GM18498 (cell line): ENCODE measurements at regions not wholly inside any gene's neighbourhood (a gene's known extent, or its start where the extent isn't known, plus 50 kb on each side); places are given as distances from the start of the nearest gene placed in this dataset.

ENCODE experiments used
- ATAC-seq: cut with Tn5 transposase; IDR thresholded peaks from one replicate; pipeline ENCODE4 v1.9.1; 2021; ENCODE audit warnings: mild to moderate bottlenecking, moderate library complexity; ENCODE audit not compliant: unreplicated experiment

- ATAC-seq, result no peak
Measured at GRCh38 chr11:97968071-97968470, 1052.7 kb upstream of the CNTN5 start.

DNA sequence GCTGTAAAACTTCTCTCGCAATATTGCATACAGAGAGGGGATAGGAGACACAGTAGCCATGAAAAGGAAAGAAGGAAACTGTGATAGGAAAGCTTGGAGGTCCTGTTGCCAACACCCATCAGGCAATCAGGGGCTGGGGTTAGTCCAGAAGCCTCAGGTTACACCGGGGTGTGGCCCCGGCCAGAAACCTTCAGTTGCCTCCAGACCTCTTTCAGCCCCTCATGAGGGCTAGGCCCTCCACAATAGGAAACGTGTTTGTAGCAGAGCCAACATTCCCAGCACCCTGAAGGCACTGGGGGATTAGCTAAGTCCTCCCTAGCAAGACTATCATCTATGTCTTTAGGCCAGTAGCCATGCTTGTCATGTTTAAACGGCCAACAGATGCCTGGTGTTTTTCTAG is 1048.0 kb upstream of the CNTN5 start:
- ATAC-seq, result no peak

- ATAC-seq, result no peak
Measured at GRCh38 chr11:97973352-97973857, 1047.3 kb upstream of the CNTN5 start.

- ATAC-seq, result no peak
Measured at GRCh38 chr11:97974798-97975498, 1045.8 kb upstream of the CNTN5 start.

- no peak for ATAC-seq
Measured at GRCh38 chr11:97977726-97978125, 1043.0 kb upstream of the CNTN5 start.

- no peak for ATAC-seq
Measured at GRCh38 chr11:97979741-97980140, 1041.0 kb upstream of the CNTN5 start.

DNA sequence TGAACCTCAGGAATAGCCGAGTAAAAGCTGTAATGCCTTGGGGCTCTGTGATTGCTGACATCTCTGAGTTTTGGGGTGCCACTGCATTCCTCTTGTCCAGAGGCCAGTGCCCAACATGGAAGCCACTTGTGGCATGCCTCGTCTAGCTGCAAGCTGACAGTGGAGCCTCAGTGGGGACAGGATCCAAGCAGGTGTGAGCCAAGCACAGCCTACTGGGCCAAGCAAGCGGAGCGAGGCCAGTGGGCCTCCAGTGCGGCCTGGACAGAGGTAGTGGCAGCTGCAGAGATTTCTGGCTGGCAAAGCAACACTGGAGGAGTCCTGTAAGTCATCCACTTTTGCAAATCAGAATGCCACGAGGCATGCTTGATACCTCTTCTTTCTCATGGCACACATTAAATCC is 1038.2 kb upstream of the CNTN5 start:
- no peak for ATAC-seq

DNA sequence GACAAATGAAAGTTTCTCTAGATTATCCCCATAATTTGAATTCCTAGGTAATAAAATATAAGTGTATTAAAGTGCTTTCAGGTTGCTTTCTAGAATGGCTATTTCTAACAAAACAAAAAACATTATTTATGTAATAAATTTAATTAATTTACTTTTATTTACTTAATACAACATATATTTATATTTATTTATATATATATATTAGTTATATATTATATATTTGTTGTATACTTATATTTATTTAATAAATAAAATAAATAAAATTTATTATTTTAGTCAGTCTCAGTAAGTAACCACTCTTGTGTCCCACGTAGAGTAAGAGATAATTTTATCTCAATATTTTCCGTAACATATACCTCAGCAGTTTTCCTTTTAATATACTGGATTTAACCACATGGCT is 1031.6 kb upstream of the CNTN5 start:
- no peak for ATAC-seq

DNA sequence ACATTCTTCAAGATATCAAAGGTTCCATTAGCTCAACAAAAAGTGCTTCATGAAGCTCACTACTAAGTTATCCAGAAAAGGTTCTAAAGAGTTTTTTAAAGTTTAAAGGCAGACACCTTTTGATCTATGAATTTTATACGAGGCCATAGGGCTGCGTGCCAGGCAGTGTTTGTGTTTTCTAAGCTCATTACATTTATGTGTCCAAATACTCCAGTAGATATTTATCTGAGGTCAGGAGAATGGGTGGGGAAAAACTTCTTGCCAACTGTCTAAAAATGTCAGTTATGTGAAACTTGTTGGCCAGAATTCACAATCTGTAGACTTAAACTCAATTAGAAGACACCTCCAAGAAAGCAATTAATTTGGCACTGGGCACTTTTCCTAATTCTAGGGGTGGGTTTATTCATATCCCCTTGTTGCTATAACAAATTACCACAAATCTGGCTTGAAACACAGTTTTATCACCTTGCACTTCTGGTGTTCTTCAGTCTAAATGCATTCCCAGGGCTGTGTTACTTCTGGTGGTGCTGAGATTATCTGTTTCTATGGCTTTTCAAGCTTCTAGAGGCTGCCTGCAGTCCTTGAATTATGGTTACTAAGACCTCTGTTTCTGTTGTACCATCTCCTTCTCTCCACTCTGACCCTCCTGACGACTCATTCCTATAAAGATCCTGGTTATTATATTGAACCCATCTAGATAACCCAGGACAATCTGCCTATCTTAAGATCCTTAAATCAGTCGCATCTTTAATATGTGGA is 1030.4 kb upstream of the CNTN5 start:
- no peak for ATAC-seq

- ATAC-seq, result no peak
Measured at GRCh38 chr11:97993562-97993961, 1027.2 kb upstream of the CNTN5 start.

DNA sequence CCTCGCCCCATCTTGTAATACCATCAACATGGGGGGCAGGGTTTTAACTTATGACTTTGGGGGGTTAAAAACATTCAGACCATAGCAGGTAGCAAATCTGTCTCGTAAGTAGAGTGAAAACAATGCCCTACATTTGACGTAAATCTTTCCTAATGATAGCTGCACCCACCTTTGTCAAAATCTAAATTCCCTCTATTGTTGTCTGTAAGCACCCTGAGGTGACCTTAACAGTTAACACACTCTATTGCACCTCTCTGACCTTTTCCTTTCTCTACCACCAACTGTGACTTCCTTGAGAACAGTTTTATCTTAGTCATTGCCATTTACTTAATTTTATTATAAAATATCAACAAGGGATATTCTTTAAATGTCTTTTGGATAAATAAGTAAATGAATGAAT is 1024.9 kb upstream of the CNTN5 start:
- no peak for ATAC-seq

- ATAC-seq, result no peak
Measured at GRCh38 chr11:97996762-97997161, 1024.0 kb upstream of the CNTN5 start.

DNA sequence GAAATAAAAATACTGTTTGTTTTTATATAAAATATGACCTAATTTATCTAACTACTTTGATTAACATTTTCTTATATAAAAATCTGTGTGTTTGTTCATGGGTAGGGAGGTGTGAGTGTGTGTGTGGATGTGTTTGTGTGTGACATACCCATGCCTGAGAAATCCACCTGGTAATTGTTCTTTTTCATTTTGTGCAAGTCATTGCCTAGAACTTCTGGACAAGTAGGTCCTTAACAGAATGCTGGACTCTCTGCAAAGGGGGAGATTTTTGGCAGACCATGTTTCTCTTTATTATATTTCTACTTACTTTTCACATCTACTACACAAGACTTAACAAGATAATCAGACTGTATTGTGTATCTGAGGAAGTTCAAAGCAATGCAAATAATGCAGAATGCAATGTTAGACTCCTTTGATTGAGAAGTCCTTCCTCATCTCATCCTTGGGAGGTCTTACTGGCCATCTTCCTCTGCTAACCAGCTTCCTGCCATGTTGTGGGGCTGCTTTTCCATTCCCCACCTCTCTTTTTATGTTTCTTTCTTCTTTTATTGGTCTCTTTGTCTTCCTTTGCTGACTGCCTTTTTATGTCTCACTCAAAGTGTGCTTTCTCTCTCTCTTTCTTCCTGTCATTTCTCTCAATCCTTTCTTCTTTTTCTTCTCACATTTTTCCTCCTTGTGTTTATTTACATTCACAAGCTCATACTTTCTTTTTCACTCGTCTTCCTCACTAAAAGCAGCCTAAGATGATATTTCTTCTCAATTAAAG is 1017.0 kb upstream of the CNTN5 start:
- no peak for ATAC-seq

DNA sequence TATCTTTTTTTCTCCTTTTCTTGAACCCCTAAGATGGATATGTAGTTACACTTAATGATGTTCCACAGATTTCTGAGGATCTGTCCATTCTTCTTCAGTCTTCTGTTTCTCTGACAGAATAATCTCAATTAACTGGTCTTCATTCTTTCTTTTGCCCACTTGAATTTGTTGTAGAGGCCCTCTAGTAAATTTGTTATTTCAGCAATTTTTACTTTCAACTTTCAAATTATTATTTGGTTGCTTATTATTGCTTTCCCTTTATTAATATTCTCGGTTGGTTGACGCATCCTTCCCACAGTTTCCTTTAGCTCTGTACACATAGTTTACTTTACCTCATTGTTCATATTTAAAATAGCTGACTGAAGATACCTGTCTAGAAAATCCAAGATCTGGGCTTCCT is 1013.7 kb upstream of the CNTN5 start:
- ATAC-seq, result no peak

DNA sequence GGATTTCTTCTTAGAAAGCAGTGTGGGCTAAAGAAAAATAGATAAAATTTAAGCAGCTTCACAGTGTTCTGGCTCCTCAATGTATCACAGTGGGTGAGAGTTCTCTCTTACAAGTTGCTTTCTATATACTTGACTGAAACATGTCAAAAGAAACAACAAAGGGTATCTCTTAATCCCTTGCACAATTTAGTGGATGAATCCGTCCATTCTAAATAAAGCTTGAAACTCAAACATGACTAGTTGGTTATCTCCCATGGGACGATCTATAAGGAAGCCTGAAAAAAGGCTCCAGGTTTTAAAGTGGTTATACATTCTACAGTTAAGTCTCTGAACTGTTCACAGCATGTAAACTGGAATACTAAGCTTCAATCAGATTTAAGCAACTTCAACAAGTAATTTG is 993.1 kb upstream of the CNTN5 start:
- ATAC-seq, result no peak

DNA sequence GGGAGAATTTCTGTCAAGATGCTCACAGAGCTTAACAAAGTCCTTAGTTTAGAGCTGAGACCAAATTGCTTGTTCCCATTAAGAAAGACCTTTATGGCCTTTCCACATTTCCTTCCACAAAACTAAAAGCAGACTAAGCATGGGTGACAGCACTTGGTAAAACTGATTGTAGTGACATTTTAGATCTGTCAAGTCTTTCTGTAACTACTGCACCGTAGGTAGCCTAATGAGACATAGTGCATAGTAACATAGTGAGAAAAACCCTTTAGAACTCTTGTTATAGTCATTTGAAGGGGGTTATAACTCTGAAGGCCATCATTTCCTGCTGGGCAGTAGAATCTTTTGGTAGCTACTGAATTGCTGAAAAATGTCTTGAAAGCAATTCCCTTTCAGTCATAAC is 990.9 kb upstream of the CNTN5 start:
- ATAC-seq, result no peak

DNA sequence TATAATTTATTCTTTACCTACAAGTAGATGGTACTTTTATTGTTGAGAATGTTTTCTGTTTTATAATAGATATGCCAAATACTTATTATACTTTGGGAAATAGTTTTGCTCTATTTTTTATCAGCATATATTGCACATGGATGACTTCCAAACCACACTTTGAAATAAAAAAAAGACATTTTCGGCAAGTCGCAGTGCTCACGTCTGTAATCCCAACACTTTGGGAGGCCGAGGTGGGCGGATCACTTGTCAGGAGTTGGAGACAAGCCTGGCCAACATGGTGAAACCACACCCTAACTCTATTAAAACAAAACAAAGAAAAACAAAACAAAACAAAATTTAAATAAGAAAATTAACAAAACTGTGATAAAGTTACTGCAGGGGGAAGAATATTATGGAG is 983.9 kb upstream of the CNTN5 start:
- ATAC-seq, result no peak

DNA sequence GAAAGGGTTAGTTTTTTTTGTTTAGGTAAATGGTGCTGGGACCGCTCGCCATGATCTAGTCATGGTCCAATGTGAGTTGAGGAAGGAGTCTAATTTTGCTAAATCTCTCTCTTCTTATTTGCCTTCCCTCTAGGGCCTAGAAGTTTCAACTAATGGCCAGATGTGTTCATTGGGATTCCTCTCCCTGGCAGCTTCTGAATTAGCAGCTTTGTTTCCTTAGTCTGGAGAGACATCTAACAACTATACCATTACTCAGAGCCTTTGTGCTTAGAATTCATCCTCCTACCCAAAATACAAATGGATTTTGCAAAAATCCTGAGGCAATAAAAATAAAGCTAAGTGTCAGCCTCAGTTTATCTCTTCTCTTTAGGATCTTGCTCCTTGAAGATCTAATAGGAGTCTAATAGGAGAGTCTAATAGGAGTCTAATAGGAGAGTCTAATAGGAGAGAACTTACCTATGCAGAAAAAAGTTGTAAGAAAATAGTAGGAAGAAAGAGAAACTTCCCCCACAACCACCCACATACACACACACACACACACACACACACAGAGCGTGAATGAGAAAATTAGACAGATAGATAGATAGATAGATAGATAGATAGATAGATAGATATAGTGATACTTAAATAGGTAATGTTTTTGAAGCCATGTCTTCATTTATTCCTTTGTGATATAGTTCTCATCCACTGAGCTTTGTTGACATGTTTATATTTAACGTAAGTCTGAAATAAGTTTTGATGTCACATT is 980.5 kb upstream of the CNTN5 start:
- no peak for ATAC-seq

GRCh38 chr11:98047647-98048046 is 973.1 kb upstream of the CNTN5 start:
- ATAC-seq, result no peak

DNA sequence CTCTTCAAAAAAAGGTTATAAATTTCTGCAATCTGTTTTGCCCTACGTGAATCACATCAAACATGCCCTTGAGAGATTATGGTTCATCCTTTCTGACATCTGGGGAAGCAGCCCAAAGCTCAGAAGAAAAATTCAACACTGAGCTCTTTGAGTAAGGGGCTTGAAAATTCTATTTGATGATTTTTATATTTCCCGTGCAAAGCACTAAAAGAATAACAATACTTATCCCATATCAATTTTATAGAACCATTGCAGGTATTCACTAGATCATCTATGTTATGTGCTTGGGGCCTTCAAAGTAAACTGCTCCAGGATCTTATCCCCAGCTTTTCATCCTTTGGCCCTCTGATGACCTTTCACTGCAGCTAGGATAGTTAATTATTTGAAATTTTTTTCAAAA is 966.9 kb upstream of the CNTN5 start:
- no peak for ATAC-seq

DNA sequence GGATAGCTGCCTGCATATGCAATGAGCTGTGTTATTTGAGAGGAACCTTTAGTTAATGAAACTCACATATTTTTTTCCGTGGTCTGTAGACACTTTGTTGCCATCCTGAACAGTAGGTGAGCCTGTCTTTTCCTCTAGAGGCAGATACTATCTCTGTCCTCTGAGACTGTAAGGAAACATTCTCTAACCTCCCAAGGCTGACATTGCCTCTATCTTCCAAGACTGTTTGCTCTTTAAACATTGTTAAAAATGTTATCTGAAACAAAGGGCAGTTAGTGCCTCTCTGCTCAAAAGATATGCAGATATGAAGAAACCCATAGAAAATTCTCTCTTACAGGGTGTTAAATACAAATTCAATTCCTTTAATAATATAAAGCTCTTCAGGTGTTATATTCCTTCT is 963.8 kb upstream of the CNTN5 start:
- ATAC-seq, result no peak
